ENCODE measurements at regions not wholly inside any gene's neighbourhood (a gene's known extent, or its start where the extent isn't known, plus 50 kb on each side); places are given as distances from the start of the nearest gene placed in this dataset.

- TF ChIP-seq NONO (IDR thresholded peaks at IDR 0.05; ENCODE audit: low read depth in 2 of 2, low read length in 1 of 2) = no peak
These were observed 728.7 kb upstream of the ROBO1 start (continued) for GRCh38 chr3:80496452-80496851.

- no peak overlapping the region for H3K4me2 ChIP-seq (ENCODE audit: insufficient read depth, low read length)
- H3K9me1 ChIP-seq (ENCODE audit: control insufficient read depth, insufficient read depth, low read length) = no peaks in the 10 kb centered on the region
- CTCF ChIA-PET (ENCODE audit: low intra/inter-chr PET ratio) = no interaction called here
- POLR2A ChIA-PET = no interaction called here
- FAIRE-seq (no peak), DNase-seq (ENCODE audit: extremely low read depth in 1 of 4, low spot score in 3 of 4) (no peak), ATAC-seq (no peak)
- no peaks in the 10 kb centered on the region for H3K27me3 ChIP-seq (ENCODE audit: control insufficient read depth in 2 of 2, insufficient read depth in 2 of 2, low read length in 2 of 2)
- no peak for TF ChIP-seq ZNF431 (CRISPR knock-in tag; IDR thresholded peaks at IDR 0.05)
- TF ChIP-seq ZC3H11A (IDR thresholded peaks at IDR 0.05; ENCODE audit: low read depth, low read length) = no peak
- no peak for TF ChIP-seq ZNF695 (CRISPR knock-in tag; IDR thresholded peaks at IDR 0.05)
- TF ChIP-seq ZNF79 (CRISPR knock-in tag; IDR thresholded peaks at IDR 0.05; ENCODE audit: low read depth) = no peak
- TF ChIP-seq ZEB2 (IDR thresholded peaks at IDR 0.05) = no peak
- TF ChIP-seq ZBTB11 (CRISPR knock-in tag; IDR thresholded peaks at IDR 0.05) = no peak
- TF ChIP-seq PHF20 (IDR thresholded peaks at IDR 0.05; ENCODE audit: partially characterized antibody) = no peak
- TF ChIP-seq LEF1 (IDR thresholded peaks at IDR 0.05) = no peak
- no peak for TF ChIP-seq ILF3 (IDR thresholded peaks at IDR 0.05; ENCODE audit: borderline replicate concordance)
- no peak for TF ChIP-seq ZBTB17 (CRISPR knock-in tag; IDR thresholded peaks at IDR 0.05)
- no peak for TF ChIP-seq KLF6 (CRISPR knock-in tag; IDR thresholded peaks at IDR 0.05; ENCODE audit: borderline replicate concordance)
- TF ChIP-seq RB1 (IDR thresholded peaks at IDR 0.05; ENCODE audit: low read depth) = no peak
- in situ Hi-C loops (cut with MboI) = no loop called here
- no peak overlapping the region for H3K4me3 ChIP-seq
- H3K9me3 ChIP-seq (replicated peaks; ENCODE audit: control insufficient read depth, insufficient read depth, low read depth, low read length) = no peaks in the 10 kb centered on the region
- BruUV-seq (replicated peaks) = no TSS peak
- H3K4me1 ChIP-seq (replicated peaks in 1 of 2; ENCODE audit: control insufficient read depth in 2 of 2, insufficient read depth in 2 of 2, low read length in 2 of 2) = no peaks in the 10 kb centered on the region
- H2AFZ ChIP-seq (ENCODE audit: low read depth, low read length) = no peak overlapping the region
- H3K36me3 ChIP-seq (ENCODE audit: control insufficient read depth, insufficient read depth, low read length) = no peaks in the 10 kb centered on the region
- H3K27ac ChIP-seq (ENCODE audit: extremely low read depth, low read depth, low read length) = no peak overlapping the region
- no peak overlapping the region for H3K9ac ChIP-seq (ENCODE audit: insufficient read depth in 1 of 2, low read depth in 2 of 2, low read length in 2 of 2)
- H4K20me1 ChIP-seq (replicated peaks; ENCODE audit: control insufficient read depth, insufficient read depth, low read length) = no peaks in the 10 kb centered on the region
- no peaks in the 10 kb centered on the region for H3K79me2 ChIP-seq (ENCODE audit: control insufficient read depth, insufficient read depth, low read length)
- intact Hi-C loops (cut with micrococcal nuclease) = no loop called here
These were observed 724.4 kb upstream of the ROBO1 start for GRCh38 chr3:80492162-80492561.

All from K562 (cell line).